Choroid plexus epithelial cell (primary cell): ENCODE measurements at regions not wholly inside any gene's neighbourhood (a gene's known extent, or its start where the extent isn't known, plus 50 kb on each side); places are given as distances from the start of the nearest gene placed in this dataset.

Experiments used
- DNase-seq: peaks from one replicate; pipeline ENCODE4 v3.0.0-alpha.2; 2010; ENCODE audit warnings: low read depth
- H3K4me3 ChIP-seq: 2 replicates; pipeline ENCODE4 v1.5.1; 2011; ENCODE audit warnings: low read depth, mild to moderate bottlenecking, control low read depth, low read length, moderate library complexity
- CTCF ChIP-seq: conservative IDR thresholded peaks from 2 replicates; pipeline ENCODE4 v1.5.1; 2011; ENCODE audit warnings: low read depth, mild to moderate bottlenecking, control low read depth, inconsistent platforms, low read length, moderate library complexity

GRCh38 chr2:23019476-23019875 lies 365.5 kb upstream of the KLHL29 start:
- no peak for TF ChIP-seq CTCF
- H3K4me3 ChIP-seq = no peak overlapping the region
- no peak for DNase-seq

GRCh38 chr2:23020659-23021058 lies 364.3 kb upstream of the KLHL29 start:
- no peak overlapping the region for H3K4me3 ChIP-seq
- no peak for DNase-seq
- no peak for TF ChIP-seq CTCF

GRCh38 chr2:23021311-23022120 lies 363.5 kb upstream of the KLHL29 start:
- H3K4me3 ChIP-seq = no peak overlapping the region
- DNase-seq = no peak
- no peak for TF ChIP-seq CTCF

- TF ChIP-seq CTCF = no peak
- no peak overlapping the region for H3K4me3 ChIP-seq
- no peak for DNase-seq
Observed at GRCh38 chr2:23023722-23024121, 361.3 kb upstream of the KLHL29 start.

GRCh38 chr2:23026671-23027070 lies 358.3 kb upstream of the KLHL29 start:
- DNase-seq = no peak
- TF ChIP-seq CTCF = no peak

GRCh38 chr2:23027396-23027795 lies 357.6 kb upstream of the KLHL29 start:
- H3K4me3 ChIP-seq = no peak overlapping the region
- TF ChIP-seq CTCF = no peak
- no peak for DNase-seq

More at GRCh38 chr2:23026671-23027070, 358.3 kb upstream of the KLHL29 start:
- no peak overlapping the region for H3K4me3 ChIP-seq

GRCh38 chr2:23028106-23028505 lies 356.9 kb upstream of the KLHL29 start:
- TF ChIP-seq CTCF = no peak

More at GRCh38 chr2:23028106-23028505, 356.9 kb upstream of the KLHL29 start:
- H3K4me3 ChIP-seq = no peak overlapping the region
- no peak for DNase-seq
